ENCODE measurements at regions not wholly inside any gene's neighbourhood (a gene's known extent, or its start where the extent isn't known, plus 50 kb on each side); places are given as distances from the start of the nearest gene placed in this dataset.

GRCh38 chr14:85205875-85206274 is 324.1 kb upstream of the FLRT2 start:
- Mint-ChIP-seq H3K27me3 (ENCODE audit: insufficient read depth, unreplicated experiment) (no peaks in the 10 kb centered on the region), H3K36me3 (ENCODE audit: insufficient read depth, unreplicated experiment) (no peaks in the 10 kb centered on the region), H3K4me1 (ENCODE audit: low read depth, unreplicated experiment) (no peaks in the 10 kb centered on the region), H3K27ac (ENCODE audit: unreplicated experiment) (no peak overlapping the region), H3K4me3 (ENCODE audit: unreplicated experiment) (no peak overlapping the region), H3K9me3 (ENCODE audit: unreplicated experiment) (no peaks in the 10 kb centered on the region)
- no peaks in the 10 kb centered on the region for H3K9me3 ChIP-seq
- no peaks in the 10 kb centered on the region for H3K4me1 ChIP-seq
- no peak overlapping the region for H3K4me3 ChIP-seq (ENCODE audit: low read depth, low read length)
- no peak for DNase-seq
- H3K36me3 ChIP-seq (ENCODE audit: control insufficient read depth, insufficient read depth, low read length) = no peaks in the 10 kb centered on the region
- POLR2A ChIA-PET = no interaction called here
- no peak for TF ChIP-seq CTCF (IDR thresholded peaks at IDR 0.05; ENCODE audit: insufficient read depth in 1 of 2, low read depth in 1 of 2, low read length in 1 of 2, severe bottlenecking in 1 of 2, unreplicated experiment in 1 of 2)
- intact Hi-C loops (cut with micrococcal nuclease; ENCODE audit: unreplicated experiment) = no loop called here
- CTCF ChIA-PET = no interaction called here
- BruUV-seq (replicated peaks) = no TSS peak
- H3K27me3 ChIP-seq (replicated peaks; ENCODE audit: control insufficient read depth, insufficient read depth, low read length) = no peaks in the 10 kb centered on the region

- no peak for DNase-seq
- Mint-ChIP-seq H3K4me3 (ENCODE audit: unreplicated experiment) (no peak overlapping the region), H3K36me3 (ENCODE audit: insufficient read depth, unreplicated experiment) (no peaks in the 10 kb centered on the region), H3K27me3 (ENCODE audit: insufficient read depth, unreplicated experiment) (no peaks in the 10 kb centered on the region), H3K9me3 (ENCODE audit: unreplicated experiment) (no peaks in the 10 kb centered on the region), H3K27ac (ENCODE audit: unreplicated experiment) (no peak overlapping the region), H3K4me1 (ENCODE audit: low read depth, unreplicated experiment) (no peaks in the 10 kb centered on the region)
- Histone ChIP-seq H3K27me3 (replicated peaks; ENCODE audit: control insufficient read depth, insufficient read depth, low read length) (no peaks in the 10 kb centered on the region), H3K4me1 (no peaks in the 10 kb centered on the region), H3K4me3 (ENCODE audit: low read depth, low read length) (no peak overlapping the region), H3K36me3 (ENCODE audit: control insufficient read depth, insufficient read depth, low read length) (no peaks in the 10 kb centered on the region), H3K9me3 (no peaks in the 10 kb centered on the region; the same call in 1 of the 2 replicates)
- CTCF ChIA-PET = no interaction called here
- intact Hi-C loops (cut with micrococcal nuclease; ENCODE audit: unreplicated experiment) = no loop called here
- no peak for TF ChIP-seq CTCF (IDR thresholded peaks at IDR 0.05; ENCODE audit: insufficient read depth in 1 of 2, low read depth in 1 of 2, low read length in 1 of 2, severe bottlenecking in 1 of 2, unreplicated experiment in 1 of 2)
- POLR2A ChIA-PET = no interaction called here
- BruUV-seq (replicated peaks) = no TSS peak
Measured at GRCh38 chr14:85214471-85214870, 315.5 kb upstream of the FLRT2 start.

GRCh38 chr14:85217412-85217811 is 312.5 kb upstream of the FLRT2 start:
- intact Hi-C loops (cut with micrococcal nuclease; ENCODE audit: unreplicated experiment) = no loop called here
- TF ChIP-seq CTCF (IDR thresholded peaks at IDR 0.05; ENCODE audit: insufficient read depth in 1 of 2, low read depth in 1 of 2, low read length in 1 of 2, severe bottlenecking in 1 of 2, unreplicated experiment in 1 of 2) = no peak
- CTCF ChIA-PET = no interaction called here
- POLR2A ChIA-PET = no interaction called here
- Histone ChIP-seq H3K4me1 (no peaks in the 10 kb centered on the region), H3K9me3 (no peaks in the 10 kb centered on the region; the same call in 1 of the 2 replicates), H3K4me3 (ENCODE audit: low read depth, low read length) (no peak overlapping the region), H3K27me3 (replicated peaks; ENCODE audit: control insufficient read depth, insufficient read depth, low read length) (no peaks in the 10 kb centered on the region), H3K36me3 (ENCODE audit: control insufficient read depth, insufficient read depth, low read length) (no peaks in the 10 kb centered on the region)
- Mint-ChIP-seq H3K36me3 (ENCODE audit: insufficient read depth, unreplicated experiment) (no peaks in the 10 kb centered on the region), H3K27me3 (ENCODE audit: insufficient read depth, unreplicated experiment) (no peaks in the 10 kb centered on the region), H3K4me1 (ENCODE audit: low read depth, unreplicated experiment) (no peaks in the 10 kb centered on the region), H3K9me3 (ENCODE audit: unreplicated experiment) (no peaks in the 10 kb centered on the region), H3K4me3 (ENCODE audit: unreplicated experiment) (no peak overlapping the region), H3K27ac (ENCODE audit: unreplicated experiment) (no peak overlapping the region)
- no peak for DNase-seq
- BruUV-seq (replicated peaks) = no TSS peak

Data from Caco-2 (cell line).